T-cell (primary cell): ENCODE measurements at regions not wholly inside any gene's neighbourhood (a gene's known extent, or its start where the extent isn't known, plus 50 kb on each side); places are given as distances from the start of the nearest gene placed in this dataset.

Experiments used
- ATAC-seq, 4 experiments: fragments of 200-7000 bp in 3 of 4; fragments of 150-1000 bp in 1 of 4; cut with Tn5 transposase; replicated peaks in 1 of 4; 1 replicate in 3 of 4; 2 replicates in 1 of 4; pipeline ENCODE4 v1.10.0; 2021; ENCODE audit warnings: moderate library complexity in 3 of 4, mild to moderate bottlenecking in 2 of 4, moderate number of reproducible peaks in 1 of 4
- CTCF ChIA-PET, 2 donors: fragments of 300-600 bp; sonication (Branson Sonifier 250); formaldehyde crosslinking; loops; one replicate each; lab custom pipeline; 2022; ENCODE audit warnings: antibody characterized with exemption in 2 of 2; lab: Charles Lee
- POLR2A ChIA-PET, 2 donors: fragments of 300-600 bp; sonication (Branson Sonifier 250); formaldehyde crosslinking; loops; one replicate each; lab custom pipeline; 2022; ENCODE audit warnings: antibody characterized with exemption in 2 of 2; lab: Charles Lee
- DNase-seq, 35 experiments: peaks; one replicate each; pipeline versions ENCODE4 v3.0.0 to v3.0.0-alpha.2; 2013 to 2023
- H3K27ac ChIP-seq: one replicate; pipeline ENCODE4 v1.5.1; 2013; ENCODE audit warnings: low read length
- H3K27me3 ChIP-seq, 2 experiments: replicated peaks in 1 of 2; 1 replicate in 1 of 2; 2 replicates in 1 of 2; pipeline versions ENCODE4 v1.6.1 to v1.7.0; 2013; ENCODE audit warnings: low read length in 1 of 2, mixed read lengths in 1 of 2; ENCODE audit not compliant: control insufficient read depth in 2 of 2, insufficient read depth in 2 of 2; ENCODE audit errors: extremely low read depth in 1 of 2
- H3K36me3 ChIP-seq, 2 donors: 1 replicate in 1 of 2; 2 replicates in 1 of 2; pipeline versions ENCODE4 v1.6.1 to v1.7.0; 2013; ENCODE audit warnings: low read length in 1 of 2; ENCODE audit not compliant: control insufficient read depth in 2 of 2, insufficient read depth in 1 of 2; ENCODE audit errors: extremely low read depth in 1 of 2
- H3K4me1 ChIP-seq, 2 experiments: 1 replicate in 1 of 2; 2 replicates in 1 of 2; pipeline versions ENCODE4 v1.6.1 to v1.7.0; 2013; ENCODE audit warnings: low read length in 2 of 2, mixed read lengths in 1 of 2; ENCODE audit not compliant: insufficient read depth in 2 of 2, control insufficient read depth in 1 of 2; ENCODE audit errors: extremely low read depth in 1 of 2
- H3K4me3 ChIP-seq, 2 donors: 1 replicate in 1 of 2; 2 replicates in 1 of 2; pipeline versions ENCODE4 v1.5.1 to v1.7.0; 2013; ENCODE audit warnings: mild to moderate bottlenecking in 2 of 2, low read length in 1 of 2, moderate library complexity in 1 of 2; ENCODE audit not compliant: control insufficient read depth in 1 of 2; ENCODE audit errors: extremely low read depth in 1 of 2
- H3K9me3 ChIP-seq: 2 replicates; pipeline ENCODE4 v1.7.0; 2013
- H3K27ac Mint-ChIP-seq, 2 donors: one replicate each; pipeline ENCODE4 v1.8.0; 2020 to 2021; ENCODE audit warnings: mild to moderate bottlenecking in 2 of 2, mixed read lengths in 2 of 2
- H3K27me3 Mint-ChIP-seq, 2 donors: one replicate each; pipeline ENCODE4 v1.8.0; 2021 to 2022; ENCODE audit warnings: mixed read lengths in 2 of 2
- H3K36me3 Mint-ChIP-seq: one replicate; pipeline ENCODE4 v1.8.0; 2021; ENCODE audit warnings: mixed read lengths
- H3K4me1 Mint-ChIP-seq, 3 donors: one replicate each; pipeline ENCODE4 v1.8.0; 2020 to 2022; ENCODE audit warnings: mixed read lengths in 3 of 3, mild to moderate bottlenecking in 1 of 3
- H3K4me3 Mint-ChIP-seq, 3 donors: one replicate each; pipeline ENCODE4 v1.8.0; 2020 to 2022; ENCODE audit warnings: mild to moderate bottlenecking in 3 of 3, mixed read lengths in 3 of 3, moderate library complexity in 3 of 3
- H3K9me3 Mint-ChIP-seq, 3 donors: one replicate each; pipeline ENCODE4 v1.8.0; 2020 to 2022; ENCODE audit warnings: mixed read lengths in 3 of 3
- WGBS: methylation state at CpG from one replicate; pipeline ENCODE4 v1.1.5; 2013; ENCODE audit warnings: missing lambda C conversion rate; ENCODE audit not compliant: insufficient coverage; 5-methylcytosine and 5-hydroxymethylcytosine counted together

GRCh38 chr2:238704471-238705225 lies 143.2 kb upstream of the TWIST2 start:
- Mint-ChIP-seq H3K27me3 (peaks cover 5 to 11% of the 10 kb centered on the region in 2 donors), H3K9me3 (no peaks in the 10 kb centered on the region), H3K4me3 (no peak overlapping the region), H3K36me3 (no peaks in the 10 kb centered on the region), H3K4me1 (no peaks in the 10 kb centered on the region), H3K27ac (no peak overlapping the region)
- H3K4me3 ChIP-seq: no peak overlapping the region
- 78% methylated on average over 9 of the region's 11 CpGs for WGBS
- H3K9me3 ChIP-seq: no peaks in the 10 kb centered on the region
- H3K4me1 ChIP-seq: no peaks in the 10 kb centered on the region
- H3K27me3 ChIP-seq: peaks cover 0 to 5% of the 10 kb centered on the region in 2 experiments
- no peaks in the 10 kb centered on the region for H3K36me3 ChIP-seq
- no peak overlapping the region for H3K27ac ChIP-seq
- CTCF ChIA-PET: no interaction called here
- DNase-seq (no peak), ATAC-seq (no peak)
- POLR2A ChIA-PET: no interaction called here

GRCh38 chr2:238706163-238706562 lies 141.7 kb upstream of the TWIST2 start:
- DNase-seq (no peak), ATAC-seq (no peak)
- H3K4me1 Mint-ChIP-seq: no peaks in the 10 kb centered on the region
- WGBS: 85% methylated on average over 4 of the region's 8 CpGs
- Histone ChIP-seq H3K36me3 (no peaks in the 10 kb centered on the region), H3K27me3 (peaks cover 0 to 5% of the 10 kb centered on the region in 2 experiments), H3K4me1 (no peaks in the 10 kb centered on the region), H3K4me3 (no peak overlapping the region), H3K9me3 (no peaks in the 10 kb centered on the region), H3K27ac (no peak overlapping the region)
- POLR2A ChIA-PET: no interaction called here
- H3K9me3 Mint-ChIP-seq: no peaks in the 10 kb centered on the region
- CTCF ChIA-PET: no interaction called here
- no peak overlapping the region for H3K4me3 Mint-ChIP-seq
- H3K36me3 Mint-ChIP-seq: no peaks in the 10 kb centered on the region
- peaks cover 8 to 12% of the 10 kb centered on the region in 2 donors for H3K27me3 Mint-ChIP-seq
- peak overlapping the region in 1 of 2 donors; percentile 24 for H3K27ac Mint-ChIP-seq

GRCh38 chr2:238706673-238707072 lies 141.2 kb upstream of the TWIST2 start:
- Mint-ChIP-seq H3K9me3 (no peaks in the 10 kb centered on the region), H3K27ac (no peak overlapping the region), H3K36me3 (no peaks in the 10 kb centered on the region), H3K4me1 (no peaks in the 10 kb centered on the region), H3K4me3 (no peak overlapping the region), H3K27me3 (peaks cover 12 to 13% of the 10 kb centered on the region in 2 donors)
- no peak for ATAC-seq
- ChIA-PET CTCF (no interaction called here), POLR2A (no interaction called here)
- H3K27ac ChIP-seq: no peak overlapping the region
- no peak for DNase-seq
- peaks cover 0 to 8% of the 10 kb centered on the region in 2 experiments for H3K27me3 ChIP-seq
- no peaks in the 10 kb centered on the region for H3K4me1 ChIP-seq
- no peaks in the 10 kb centered on the region for H3K36me3 ChIP-seq
- no CpG with 5 or more reads among the region's 1 CpG for WGBS
- H3K4me3 ChIP-seq: no peak overlapping the region
- no peaks in the 10 kb centered on the region for H3K9me3 ChIP-seq

- H3K27me3 Mint-ChIP-seq: peaks cover 12 to 18% of the 10 kb centered on the region in 2 donors
- H3K4me3 ChIP-seq: no peak overlapping the region
- no peaks in the 10 kb centered on the region for H3K9me3 Mint-ChIP-seq
- H3K27ac Mint-ChIP-seq: no peak overlapping the region
- no peaks in the 10 kb centered on the region for H3K9me3 ChIP-seq
- peaks cover 0 to 14% of the 10 kb centered on the region in 2 experiments for H3K27me3 ChIP-seq
- no peak for ATAC-seq
- no peaks in the 10 kb centered on the region for H3K36me3 Mint-ChIP-seq
- no peak for DNase-seq
- no peaks in the 10 kb centered on the region for H3K4me1 ChIP-seq
- WGBS: no CpG with 5 or more reads among the region's 6 CpGs
- POLR2A ChIA-PET: no interaction called here
- H3K27ac ChIP-seq: no peak overlapping the region
- H3K36me3 ChIP-seq: no peaks in the 10 kb centered on the region
- H3K4me1 Mint-ChIP-seq: no peaks in the 10 kb centered on the region
- H3K4me3 Mint-ChIP-seq: no peak overlapping the region
- CTCF ChIA-PET: no interaction called here
Measured at GRCh38 chr2:238709325-238710025, 138.4 kb upstream of the TWIST2 start.

GRCh38 chr2:238710032-238710735 lies 137.7 kb upstream of the TWIST2 start:
- CTCF ChIA-PET: no interaction called here
- Mint-ChIP-seq H3K4me1 (no peaks in the 10 kb centered on the region), H3K4me3 (no peak overlapping the region), H3K27ac (no peak overlapping the region), H3K36me3 (no peaks in the 10 kb centered on the region), H3K9me3 (no peaks in the 10 kb centered on the region), H3K27me3 (peaks cover 12 to 18% of the 10 kb centered on the region in 2 donors)
- POLR2A ChIA-PET: no interaction called here
- Histone ChIP-seq H3K4me3 (no peak overlapping the region), H3K27me3 (peaks cover 0 to 10% of the 10 kb centered on the region in 2 experiments), H3K9me3 (no peaks in the 10 kb centered on the region), H3K27ac (no peak overlapping the region), H3K36me3 (no peaks in the 10 kb centered on the region), H3K4me1 (no peaks in the 10 kb centered on the region)
- ATAC-seq: no peak
- whole genome bisulfite sequencing: no CpG with 5 or more reads among the region's 1 CpG
- DNase-seq: no peak

GRCh38 chr2:238710787-238711186 lies 137.1 kb upstream of the TWIST2 start:
- Mint-ChIP-seq H3K4me3 (no peak overlapping the region), H3K27me3 (peaks cover 14 to 18% of the 10 kb centered on the region in 2 donors), H3K36me3 (no peaks in the 10 kb centered on the region), H3K9me3 (no peaks in the 10 kb centered on the region), H3K4me1 (no peaks in the 10 kb centered on the region), H3K27ac (no peak overlapping the region)
- no peaks in the 10 kb centered on the region for H3K36me3 ChIP-seq
- no CpG with 5 or more reads among the region's 4 CpGs for WGBS
- no peaks in the 10 kb centered on the region for H3K9me3 ChIP-seq
- no peaks in the 10 kb centered on the region for H3K4me1 ChIP-seq
- DNase-seq (no peak), ATAC-seq (no peak)
- POLR2A ChIA-PET: no interaction called here
- H3K27me3 ChIP-seq: peaks cover 0 to 10% of the 10 kb centered on the region in 2 experiments
- no peak overlapping the region for H3K4me3 ChIP-seq
- no peak overlapping the region for H3K27ac ChIP-seq
- CTCF ChIA-PET: no interaction called here
